Stimulated activated CD4-positive, alpha-beta T cell treated with anti-CD3 and anti-CD28 coated beads, Interleukin-2, amount 100 ng/mL, for 24 hours (primary cell): ENCODE measurements at regions not wholly inside any gene's neighbourhood (a gene's known extent, or its start where the extent isn't known, plus 50 kb on each side); places are given as distances from the start of the nearest gene placed in this dataset.

ENCODE experiments used
- DNase-seq, 2 donors: peaks; one replicate each; pipeline ENCODE4 v3.0.0-alpha.2; 2020

DNA sequence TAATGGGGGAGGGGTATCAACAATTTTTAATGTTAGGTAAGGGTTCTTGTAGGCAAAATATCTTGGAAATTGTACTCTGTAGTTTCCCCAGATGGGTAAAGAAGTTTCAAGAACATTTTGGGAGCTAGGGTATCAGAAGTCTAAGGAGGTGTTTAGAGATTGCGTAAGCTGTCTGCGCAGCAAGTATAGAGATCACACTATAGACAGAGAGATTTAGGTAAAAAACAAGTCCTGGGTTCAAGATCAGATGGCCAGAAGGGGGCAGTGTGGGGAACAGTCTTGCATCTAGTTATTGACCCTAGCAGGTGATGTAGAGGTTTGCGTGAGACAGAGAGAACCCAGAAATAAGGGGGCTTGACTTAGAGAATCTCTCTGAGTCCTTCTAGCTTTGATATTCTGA, 80.8 kb downstream of the S1PR1 start:
- DNase-seq = no peak

DNA sequence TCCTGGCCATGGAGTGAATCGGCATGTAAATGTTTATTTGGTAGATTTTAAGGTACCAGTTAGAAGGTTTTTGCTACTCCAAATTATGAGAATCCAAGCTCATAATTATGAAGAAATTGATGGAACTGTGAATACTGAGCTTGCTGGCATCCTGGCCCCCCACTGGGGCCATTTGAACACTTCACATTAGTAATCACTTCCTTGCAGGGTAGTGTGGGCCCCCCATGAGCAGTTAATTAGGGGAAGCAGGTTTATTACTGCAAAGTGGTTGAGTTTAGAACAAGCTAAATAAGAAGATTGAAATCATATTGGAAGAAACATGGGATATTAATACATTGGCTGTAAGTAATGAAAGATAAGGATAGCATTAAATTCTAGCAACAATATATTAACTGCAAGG, 86.7 kb downstream of the S1PR1 start:
- DNase-seq = no peak

DNA sequence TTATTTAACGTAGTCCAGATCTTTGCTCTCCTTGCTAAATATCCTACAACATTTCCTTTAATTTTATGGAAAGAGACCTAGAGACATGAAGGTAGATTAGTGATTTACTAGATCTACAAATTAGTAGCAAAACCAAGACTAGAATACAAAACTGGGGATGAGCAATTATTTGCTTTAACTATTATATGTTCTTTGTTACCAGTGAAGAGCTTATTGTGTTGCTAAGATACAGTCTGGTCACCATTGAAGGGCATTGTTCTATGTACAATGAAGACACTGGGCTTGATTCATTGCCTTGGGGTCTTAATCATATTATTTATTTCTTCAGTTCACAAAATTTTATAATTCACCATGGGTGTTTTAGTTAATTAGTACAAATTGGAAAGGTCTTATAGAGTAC, 88.3 kb downstream of the S1PR1 start:
- DNase-seq = no peak

DNA sequence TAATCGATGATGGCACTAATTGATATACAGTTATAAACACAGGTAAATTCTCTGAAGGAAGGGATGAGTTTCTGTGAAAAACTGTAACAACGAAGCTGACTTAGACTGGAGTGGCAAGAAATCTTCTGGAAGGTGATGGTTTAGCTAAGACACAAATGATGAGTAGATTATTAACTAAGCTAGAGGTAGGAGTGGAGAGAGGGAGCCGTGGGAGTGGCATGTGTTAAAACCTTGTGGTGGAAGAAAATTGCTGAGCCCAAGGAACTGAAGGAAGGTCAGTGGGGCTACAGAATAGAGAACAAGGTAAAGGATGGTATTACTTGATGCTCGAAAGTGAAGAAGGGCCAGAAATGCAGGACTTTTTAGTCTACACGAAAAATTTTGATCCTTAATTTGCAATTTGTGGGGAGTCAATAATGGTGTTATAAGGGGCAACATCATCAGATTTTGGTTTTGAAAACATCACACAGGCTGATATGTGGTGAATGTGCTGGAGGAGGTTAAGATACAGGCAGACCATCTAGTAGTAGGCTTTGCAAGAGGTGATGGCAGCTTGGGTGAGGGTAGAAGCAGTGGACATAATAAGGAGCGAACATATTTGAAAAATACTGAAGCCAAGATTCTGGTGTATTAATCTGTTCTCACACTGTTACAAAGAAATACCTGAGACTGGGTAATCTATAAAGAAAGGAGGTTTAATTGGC, 93.8 kb downstream of the S1PR1 start:
- DNase-seq = no peak

DNA sequence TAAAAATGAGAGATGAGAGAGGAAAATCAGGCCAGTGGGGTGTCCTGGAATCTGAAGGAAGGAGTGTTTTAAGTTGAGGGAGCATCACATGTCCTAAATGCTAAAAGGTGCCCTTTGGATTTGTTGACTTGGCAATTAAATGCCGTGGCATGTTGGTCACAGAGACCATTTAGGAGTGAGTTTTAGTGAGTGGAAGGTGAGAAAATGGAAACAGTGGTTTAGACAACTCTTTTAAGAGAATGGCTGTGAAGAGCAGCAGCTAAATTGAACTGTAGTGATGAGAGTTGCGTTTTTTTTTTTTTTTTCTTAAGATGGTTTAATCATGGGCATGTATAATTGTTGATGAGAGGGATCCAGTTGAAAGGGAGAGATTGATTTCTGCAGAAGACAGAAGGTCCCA, 95.0 kb downstream of the S1PR1 start:
- no peak for DNase-seq

DNA sequence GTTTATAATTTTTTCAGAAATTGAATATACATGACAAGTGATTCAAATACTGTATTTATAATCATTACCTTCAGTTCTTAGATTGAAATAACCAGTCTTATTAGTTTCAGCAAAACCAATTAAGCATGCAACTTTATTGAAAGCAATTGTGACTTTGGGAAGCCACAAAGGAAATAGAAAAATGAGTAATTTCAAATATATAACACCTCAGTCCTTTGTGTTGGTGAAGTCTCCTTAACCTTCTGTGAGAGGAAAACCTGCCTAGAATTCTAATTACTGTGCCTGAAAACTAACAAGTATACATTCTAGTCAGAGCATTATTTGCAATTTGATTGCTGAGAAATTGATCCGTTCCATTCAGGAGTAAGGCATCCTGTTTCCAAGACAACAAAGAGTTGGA, 95.8 kb downstream of the S1PR1 start:
- DNase-seq = no peak

DNA sequence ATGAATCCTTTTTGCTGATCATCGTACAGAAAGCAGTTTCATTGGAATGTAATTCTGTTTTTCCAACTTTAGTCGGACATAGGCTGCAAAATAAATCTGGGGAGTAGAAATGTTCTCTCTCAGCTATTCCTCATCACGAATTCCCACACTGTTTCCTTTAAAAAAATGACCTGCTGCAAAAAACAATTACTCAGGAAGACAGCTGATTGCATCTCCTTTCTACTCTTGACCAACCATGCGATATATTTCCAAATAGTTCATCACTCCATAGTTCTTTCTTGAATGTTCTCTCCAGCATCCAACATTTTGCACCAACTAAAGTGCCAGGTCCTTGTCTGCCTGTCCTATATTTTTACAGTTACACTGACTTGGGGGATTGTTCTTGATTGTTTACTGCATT, 96.4 kb downstream of the S1PR1 start:
- no peak for DNase-seq

DNA sequence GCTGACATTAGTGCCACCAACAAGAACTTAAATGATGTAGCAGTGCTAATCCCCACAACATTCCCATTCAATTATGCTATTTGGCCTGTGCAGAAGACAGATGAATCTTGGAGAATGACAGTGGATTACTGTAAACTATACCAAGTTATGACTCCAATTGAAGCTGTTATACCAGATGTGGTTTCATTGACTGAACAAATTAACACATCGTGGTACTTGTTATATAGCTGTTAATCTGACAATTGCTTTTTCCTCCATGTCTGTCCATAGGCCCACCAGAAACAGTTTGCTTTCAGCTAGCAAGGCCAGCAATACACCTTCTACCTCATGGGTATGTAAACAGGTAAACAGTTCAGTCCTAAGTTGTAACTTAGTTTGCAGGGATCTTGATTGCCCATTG, 101.1 kb downstream of the S1PR1 start:
- DNase-seq = no peak

DNA sequence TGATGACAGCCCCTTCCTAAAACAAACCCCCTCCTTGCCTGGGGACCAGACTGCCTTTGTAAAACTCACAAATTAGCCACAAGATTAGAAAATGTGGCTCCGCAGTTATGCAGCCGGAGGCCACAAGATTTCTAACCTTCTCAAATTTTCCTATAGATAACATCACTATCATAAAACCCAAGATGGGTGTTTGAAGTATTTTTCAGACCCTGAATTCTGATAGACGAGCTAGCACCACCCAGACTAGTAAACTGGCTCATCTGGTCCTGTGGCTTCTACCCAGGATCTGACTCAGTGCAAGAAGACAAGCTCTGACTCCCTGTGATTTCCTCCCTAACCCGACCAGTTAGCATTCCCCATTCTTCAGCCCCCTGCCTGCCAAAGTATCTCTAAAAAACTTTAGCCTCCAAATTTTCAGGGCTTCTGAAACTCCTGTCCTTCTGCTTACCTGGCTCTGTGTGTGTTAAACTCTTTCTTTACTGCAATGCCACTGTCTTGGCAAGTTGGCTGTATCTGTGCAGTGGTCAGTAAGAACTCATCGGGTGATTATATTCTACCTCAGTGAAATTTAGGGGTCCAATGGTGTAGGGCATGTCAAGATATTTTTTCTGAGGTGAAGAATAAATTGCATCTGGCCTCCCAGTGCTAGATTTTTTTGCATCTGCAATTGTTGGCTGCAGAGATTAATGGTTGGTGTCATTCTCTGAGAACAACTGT, 102.1 kb downstream of the S1PR1 start:
- no peak for DNase-seq

DNA sequence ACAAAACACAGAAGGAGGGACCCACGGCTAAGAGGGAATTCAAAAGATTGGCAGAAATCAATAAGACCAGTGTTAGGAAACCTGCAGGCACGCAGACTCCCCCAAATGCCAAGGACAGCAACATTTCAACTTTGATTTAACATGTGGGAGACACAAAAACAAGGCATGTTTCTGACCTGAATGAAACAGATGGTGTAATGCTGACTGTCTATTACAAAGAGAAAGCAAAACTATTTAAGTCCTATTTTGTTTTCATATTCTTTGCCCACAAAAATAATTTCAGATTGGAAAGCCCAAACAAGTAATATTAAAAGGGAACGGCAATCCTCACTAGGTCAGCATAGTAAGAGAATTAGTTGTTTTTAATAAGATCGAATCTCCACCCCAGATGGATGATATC, 107.9 kb downstream of the S1PR1 start:
- DNase-seq = no peak

DNA sequence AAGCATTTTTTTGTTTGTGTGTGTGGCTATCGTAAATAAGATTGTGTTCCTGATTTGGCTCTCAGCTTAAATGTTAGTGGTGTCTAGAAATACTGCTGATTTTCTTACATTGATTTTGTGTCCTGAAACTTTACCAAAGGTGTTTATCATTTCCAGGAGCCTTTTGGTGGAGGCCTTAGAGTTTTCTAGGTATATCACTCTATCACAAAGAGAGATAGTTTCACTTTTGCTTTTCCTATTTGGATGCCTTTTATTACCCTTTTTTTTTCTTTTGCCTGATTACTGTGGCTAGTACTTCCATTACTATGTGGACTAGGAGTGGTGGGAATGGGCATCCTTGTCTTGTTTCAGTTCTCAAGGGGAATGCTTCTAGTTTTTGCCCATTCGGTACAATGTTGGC, 109.6 kb downstream of the S1PR1 start:
- DNase-seq = no peak

DNA sequence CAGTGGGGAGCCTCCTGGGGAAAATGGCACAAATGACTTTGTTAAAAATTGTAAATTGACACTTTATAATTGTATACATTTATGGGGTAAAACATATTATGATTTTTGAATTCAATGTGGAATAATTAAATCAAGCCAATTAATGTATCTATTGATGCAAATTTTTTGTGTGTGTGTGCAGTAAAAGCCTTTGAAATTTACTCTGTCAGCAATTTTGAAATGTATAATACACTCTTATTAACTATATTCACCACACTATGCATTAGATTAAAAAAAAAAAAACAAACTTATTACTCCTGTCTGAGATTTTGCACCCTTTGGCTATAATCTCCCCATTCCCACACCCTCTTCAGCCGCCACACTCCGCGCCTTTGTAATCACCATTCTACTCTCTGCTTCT, 119.2 kb downstream of the S1PR1 start:
- DNase-seq = no peak

DNA sequence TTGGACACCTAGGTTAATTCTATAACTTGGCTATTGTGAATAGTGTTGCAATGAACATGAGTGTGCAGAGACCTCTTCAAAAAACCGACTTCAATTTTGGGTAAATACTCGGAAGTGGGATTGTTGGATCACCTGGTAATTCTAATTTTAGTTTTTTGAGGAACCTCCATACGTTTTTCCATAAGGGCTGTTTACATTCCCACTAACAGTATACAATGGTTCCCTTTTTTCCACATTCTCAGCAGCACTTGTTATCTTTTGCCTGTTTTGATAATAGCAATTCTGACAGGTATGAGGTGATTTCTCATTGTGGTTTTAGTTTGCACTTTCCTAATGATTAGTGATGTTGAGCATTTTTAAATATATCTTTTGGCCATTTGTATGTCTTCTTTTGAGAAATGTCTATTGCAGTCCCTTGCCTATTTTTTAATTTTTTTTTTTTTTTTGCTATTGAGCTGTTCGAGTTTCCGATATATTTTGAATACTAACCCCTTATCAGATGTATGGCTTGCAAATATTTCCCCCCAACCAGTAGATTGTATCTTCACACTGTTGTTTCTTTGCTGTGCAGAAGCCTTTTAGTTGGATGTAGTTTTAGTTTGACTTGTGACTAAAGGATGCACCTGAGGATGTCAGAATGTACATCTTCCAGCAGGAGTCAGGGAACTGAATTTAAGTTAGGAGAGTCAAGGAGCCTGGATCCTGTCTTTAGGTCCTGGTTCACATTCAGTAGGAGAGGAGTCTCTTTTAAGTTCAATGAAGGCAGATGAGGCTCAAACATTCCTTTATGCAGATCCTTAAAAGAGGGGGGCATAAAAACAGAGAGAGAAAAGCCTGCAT, 120.0 kb downstream of the S1PR1 start:
- no peak for DNase-seq

DNA sequence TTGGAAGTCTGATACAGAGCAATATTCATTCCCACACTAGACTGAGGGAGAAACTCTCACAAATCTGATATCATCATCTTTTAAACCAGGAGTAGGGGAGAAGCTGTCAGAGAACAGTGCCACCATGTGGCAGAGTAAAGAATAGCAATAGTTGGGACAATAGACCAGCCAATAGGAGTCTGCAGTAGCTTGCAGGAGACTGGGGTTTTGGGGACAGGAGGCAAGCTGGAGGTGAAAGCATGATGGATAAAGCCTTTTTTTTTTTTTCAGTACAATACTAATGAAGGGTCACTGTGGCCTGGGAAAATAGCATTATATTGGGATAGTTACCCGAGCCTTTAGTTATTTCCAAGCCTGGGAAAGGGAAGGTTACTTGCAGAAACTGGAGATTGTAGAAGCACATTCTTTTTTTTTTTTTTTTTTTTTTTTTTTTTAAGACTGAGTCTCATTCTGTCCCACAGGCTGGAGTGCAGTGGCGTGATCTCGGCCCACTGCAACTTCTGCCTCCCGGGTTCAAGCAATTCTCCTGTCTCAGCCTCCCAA, 120.7 kb downstream of the S1PR1 start:
- peak; percentile 56 to 77 for DNase-seq

DNA sequence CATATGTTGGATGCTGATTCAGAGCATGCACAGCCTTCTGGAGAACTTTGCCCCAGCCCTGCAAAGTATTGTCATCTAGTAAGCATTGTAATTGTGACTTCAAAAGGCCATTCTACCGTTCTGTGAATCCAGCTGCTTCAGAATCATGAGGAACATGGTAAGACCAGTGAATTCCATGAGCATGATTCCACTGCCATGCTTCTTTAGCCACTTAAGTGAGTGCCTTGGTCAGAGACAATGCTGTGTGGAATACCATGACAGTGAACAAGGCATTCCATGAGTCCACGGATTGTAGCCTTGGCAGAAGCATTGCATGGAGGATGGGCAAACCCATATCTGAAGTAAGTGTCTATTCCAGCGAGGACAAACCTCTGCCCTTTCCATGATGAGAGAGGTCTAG, 123.7 kb downstream of the S1PR1 start:
- no peak for DNase-seq

DNA sequence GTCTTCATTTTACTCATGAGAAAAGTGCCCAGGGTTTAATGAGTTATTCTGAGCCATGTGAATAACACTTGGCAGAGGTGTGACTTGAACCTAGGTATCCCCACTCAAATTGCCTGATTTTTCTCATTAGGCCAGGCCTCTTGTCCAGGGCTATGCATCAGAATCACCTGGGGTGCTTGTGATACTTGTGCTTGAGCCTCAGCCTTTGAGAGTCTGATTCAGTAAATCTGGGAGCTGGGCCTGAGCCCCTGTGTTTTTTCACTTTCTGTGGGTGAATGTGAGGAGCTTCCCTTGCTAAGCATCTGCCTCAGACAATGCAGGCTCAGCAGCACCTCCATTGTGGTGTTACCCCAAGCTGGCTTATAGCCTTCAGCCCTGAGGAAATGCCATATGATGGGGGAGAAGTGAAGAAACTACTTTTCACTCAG, 127.1 kb downstream of the S1PR1 start:
- DNase-seq = no peak

DNA sequence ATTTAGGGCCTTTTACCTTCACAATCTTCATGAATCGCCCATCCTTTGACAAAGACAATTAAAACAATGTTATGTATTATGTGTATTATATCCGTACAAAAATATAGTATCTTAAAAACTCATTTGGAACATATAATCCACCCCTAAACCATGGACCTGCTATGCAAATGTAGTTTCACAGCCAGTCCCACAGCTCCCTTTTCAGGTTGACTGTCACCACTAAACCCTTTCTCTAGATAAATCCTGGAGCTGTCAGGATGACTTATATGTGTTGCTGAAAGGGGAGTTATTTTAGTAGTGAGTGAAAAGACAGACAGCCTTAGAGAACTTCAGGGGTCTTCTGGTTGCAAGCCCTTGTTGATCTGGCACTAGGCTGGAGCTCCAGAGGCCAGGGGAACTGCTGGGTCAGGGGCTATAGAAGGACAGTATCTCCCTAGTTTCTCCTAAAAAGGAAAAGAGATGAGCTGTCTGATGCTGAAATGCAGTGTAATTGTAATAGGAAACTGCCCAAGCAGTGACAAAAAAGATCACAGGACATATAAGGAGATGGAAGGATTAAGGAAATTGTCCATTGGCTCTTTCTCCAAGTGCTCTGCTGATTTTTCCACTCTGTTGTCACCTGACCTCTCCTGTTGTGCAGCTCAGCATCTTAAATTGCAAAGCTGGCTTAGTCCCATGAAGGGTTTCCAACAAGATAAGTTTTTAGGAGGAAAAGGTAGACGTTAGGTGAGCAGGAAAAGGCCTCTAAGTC, 127.7 kb downstream of the S1PR1 start:
- no peak for DNase-seq

DNA sequence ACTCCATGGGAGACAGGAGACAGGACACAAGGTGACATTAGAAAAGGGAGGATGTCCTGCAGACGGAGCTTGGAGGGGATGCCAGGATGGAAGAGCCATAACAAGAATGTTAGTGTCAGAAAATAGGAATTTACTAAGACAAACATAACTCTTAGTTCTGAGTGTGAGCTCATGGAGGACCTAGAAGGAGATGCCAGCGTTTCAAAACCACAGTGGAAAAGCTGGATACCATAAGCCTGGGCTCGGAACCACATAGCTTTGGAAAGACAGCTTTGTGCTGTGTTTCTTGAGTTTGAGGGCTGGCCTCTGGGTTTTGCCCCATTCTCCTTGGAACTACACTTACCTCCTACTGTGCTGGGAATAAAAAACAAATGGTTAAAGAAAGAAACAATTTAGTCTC, 128.4 kb downstream of the S1PR1 start:
- no peak for DNase-seq

DNA sequence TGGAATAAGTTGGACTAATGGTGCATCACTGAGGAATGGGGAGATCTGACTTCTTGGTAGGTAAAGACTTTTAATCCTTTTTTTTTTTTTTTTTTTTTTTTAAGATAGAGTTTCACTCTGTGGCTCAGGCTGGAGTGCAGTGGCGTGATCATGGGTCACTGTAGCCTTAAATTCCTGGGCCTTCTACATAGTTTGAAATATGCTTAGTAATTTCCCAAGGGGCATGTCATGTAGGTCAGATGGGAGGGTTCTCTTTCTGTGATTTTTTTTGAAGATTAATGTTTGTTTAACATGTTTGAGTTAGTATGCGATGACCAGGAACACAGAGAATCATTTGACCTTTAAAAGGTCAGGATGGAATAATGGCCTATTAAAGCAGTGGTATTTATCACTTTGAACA, 129.1 kb downstream of the S1PR1 start:
- no peak for DNase-seq

DNA sequence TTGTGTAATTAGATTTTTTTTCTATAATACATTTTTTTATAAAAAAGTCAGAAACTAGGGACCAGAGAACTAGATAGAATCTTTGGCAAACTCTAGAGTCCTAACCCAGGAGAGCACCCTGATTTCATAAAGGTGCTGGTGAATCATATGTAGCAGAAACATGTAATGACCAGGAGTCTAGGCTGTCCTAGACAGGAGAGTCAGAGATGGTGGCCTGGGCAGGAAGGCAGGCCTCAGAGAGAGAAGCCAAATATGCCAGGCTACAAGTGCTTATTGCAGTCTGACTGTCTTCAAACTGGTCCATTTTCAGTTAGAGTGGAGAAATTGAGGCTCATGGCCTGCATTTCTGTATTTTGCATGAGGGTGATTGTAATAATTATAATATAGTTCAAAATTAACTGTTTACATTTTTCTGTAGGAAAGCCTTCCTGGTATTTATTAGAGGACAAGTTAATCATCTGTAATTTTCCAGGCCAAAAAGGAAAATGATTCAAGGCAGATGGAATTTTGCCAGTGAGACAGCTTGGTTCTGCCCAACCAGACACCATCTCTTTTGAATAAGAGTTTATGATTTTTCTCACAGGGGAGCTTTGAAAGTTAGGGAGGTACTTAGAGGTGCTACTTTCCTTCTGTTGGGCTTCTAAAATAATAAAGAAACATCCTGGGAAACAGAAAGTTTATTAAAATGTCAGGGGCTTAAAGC, 129.8 kb downstream of the S1PR1 start:
- DNase-seq = no peak

DNA sequence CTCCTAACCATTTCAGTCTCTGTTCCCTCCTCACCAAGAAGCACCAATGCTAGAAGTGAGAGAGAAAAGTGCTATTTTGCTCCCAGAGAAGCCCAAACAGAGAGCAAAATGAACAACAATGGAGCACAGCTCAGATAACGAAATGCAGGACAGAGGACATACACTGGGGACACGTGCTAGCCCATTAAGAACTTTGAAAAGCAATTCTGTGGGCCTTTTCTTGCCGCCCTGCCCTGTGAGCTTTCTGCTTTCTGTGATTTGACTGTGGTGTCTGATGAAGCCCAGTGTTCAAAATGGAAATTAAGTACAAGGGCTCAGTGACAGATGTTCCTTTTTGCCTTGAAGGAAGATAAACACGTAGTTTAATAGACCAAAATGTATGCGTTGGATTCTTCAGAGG, 130.8 kb downstream of the S1PR1 start:
- DNase-seq = no peak

DNA sequence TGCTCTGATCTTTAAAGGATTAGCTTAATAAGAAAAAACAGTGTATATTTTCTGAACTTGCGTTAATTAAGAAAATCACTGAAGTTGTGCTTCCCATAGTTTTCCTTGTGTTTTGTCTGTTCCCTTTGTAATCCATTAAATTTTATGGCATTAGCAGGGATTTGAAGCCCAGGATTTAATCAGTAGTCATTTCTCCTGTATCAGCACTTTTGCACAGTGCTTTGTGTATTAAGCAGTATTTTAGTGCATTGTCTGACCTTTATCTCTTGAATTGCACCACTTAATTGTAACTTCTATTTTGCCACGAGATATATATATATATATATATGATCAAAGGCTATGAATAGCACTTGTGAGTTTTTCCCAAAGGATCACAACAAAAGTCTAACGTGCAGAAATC, 133.7 kb downstream of the S1PR1 start:
- DNase-seq = no peak
